Kasumi-1 (cell line): ENCODE measurements at regions not wholly inside any gene's neighbourhood (a gene's known extent, or its start where the extent isn't known, plus 50 kb on each side); places are given as distances from the start of the nearest gene placed in this dataset.

ENCODE experiments used
- DNase-seq, 2 experiments: peaks; one replicate each; lab custom pipeline; 2025; lab: John Stamatoyannopoulos, UW

DNA sequence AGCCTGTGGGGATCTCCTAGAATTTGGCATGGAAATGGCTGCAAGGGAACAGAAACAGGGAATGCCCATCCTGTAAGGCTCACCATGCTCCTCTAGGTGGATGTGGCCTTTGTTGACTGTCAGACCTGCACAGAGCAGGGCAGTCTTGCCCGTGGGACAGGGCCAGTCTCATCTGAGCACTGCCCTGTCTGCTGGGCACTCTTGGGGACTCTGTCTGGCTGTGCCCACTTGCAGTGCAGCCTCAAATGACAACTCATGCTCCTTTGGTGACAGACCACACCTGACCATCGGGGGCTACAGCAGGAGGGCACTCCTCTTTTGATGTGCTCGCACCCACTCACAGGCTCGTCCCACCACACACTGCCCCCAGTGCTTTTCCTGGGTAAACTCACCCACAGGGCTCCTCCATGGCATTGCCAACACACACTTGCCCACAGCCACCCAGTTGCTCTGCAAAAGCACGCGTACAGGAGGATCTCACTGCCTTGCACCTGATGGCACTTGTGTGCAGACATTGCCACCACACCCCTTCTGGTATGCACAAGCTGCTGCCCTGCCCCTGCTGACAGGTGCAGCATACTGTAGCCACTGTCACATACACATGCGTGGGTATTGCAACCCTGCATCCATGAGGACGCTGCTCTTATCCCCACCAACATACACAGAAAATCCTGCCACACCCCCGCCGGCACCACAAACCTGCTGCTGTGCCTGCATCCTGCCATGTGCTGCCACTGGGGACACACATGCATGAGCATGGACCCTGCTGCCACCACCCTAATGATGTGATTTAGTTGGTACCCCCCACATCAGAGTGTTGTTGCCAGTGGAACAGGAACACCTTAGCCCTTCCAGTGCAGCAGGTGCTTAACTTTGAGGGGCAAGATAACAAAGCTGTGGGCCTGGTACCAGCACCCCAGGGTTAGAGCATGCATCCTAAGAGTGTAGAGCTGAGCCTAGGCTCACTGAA, 100.1 kb upstream of the ARHGEF9 start:
- DNase-seq = no peak

DNA sequence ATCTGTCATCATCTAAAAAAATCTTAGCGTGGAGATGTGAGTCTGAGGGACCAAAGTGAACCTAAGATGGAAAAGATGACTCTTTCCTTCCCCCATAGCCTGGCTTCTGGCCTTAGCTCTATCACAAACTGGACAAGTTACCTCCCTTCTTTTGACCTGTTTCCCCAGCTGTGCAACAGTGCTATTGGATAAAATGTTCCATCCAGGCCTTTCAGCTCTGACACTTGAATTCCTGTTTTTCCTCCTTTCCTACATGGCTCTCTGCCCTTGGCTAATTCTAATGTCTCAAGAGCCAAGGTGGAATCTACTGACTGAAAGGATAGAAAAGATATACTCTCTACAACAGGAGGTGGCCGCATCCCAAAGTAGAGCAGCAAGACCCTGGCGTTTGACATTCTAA, 84.5 kb upstream of the ARHGEF9 start:
- DNase-seq = no peak

DNA sequence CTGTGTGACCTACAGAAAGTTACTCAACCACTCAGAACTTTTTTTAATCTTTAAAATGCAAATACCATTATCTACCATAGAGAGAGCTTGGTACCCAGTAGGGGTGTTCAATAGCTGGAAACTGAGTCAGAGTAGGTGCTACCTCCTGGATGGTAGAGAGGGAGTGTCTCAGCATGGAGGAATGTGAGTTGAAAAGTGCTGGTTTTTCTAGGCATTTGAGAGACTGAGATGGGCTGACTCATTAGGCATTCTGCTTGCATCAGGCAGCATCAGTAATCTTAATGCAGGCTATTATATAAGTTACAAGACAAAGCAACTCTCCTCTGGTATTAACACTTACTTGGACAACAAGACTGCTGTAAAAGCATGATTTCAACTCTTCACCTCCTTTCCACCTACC, 70.9 kb upstream of the ARHGEF9 start:
- no peak for DNase-seq

GRCh38 chrX:63835361-63835760, 50.3 kb upstream of the ARHGEF9 start:
- no peak for DNase-seq
